ENCODE measurements at regions not wholly inside any gene's neighbourhood (a gene's known extent, or its start where the extent isn't known, plus 50 kb on each side); places are given as distances from the start of the nearest gene placed in this dataset.

DNA sequence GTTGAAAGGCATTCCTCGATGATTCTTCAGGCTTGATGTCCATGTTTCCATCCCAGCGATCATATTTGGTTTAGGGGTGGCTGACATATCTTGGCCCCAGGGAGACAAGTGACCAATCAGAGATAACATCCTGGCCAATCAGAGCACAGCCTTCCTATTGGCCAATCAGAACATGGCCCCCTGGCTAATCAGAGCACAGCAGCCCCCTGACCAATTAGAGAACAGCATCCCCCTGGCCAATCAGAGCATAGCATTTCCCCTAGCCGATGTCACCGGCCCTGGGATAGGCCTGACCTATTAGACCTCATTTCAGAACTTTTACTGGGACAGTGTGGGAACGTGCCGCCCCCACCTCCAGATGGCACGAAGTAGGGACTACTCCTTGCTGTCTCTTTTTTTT lies 182.2 kb downstream of the AACS start:
- Mint-ChIP-seq H3K27ac (no peak overlapping the region), H3K9me3 (no peaks in the 10 kb centered on the region), H3K27me3 (ENCODE audit: insufficient read depth, low read depth, poor library complexity) (peaks cover 15% of the 10 kb centered on the region), H3K36me3 (ENCODE audit: low read depth) (peaks cover 37% of the 10 kb centered on the region), H3K4me1 (peaks cover 56% of the 10 kb centered on the region), H3K4me3 (no peak overlapping the region)
- no peaks in the 10 kb centered on the region for H3K9me2 ChIP-seq (ENCODE audit: insufficient read depth)
- TF ChIP-seq EZH2phosphoT487 (IDR thresholded peaks at IDR 0.05; ENCODE audit: unreplicated experiment): no peak
- TF ChIP-seq EZH2 (IDR thresholded peaks at IDR 0.05; ENCODE audit: low read depth, unreplicated experiment): no peak
- no peak for TF ChIP-seq JUNB (IDR thresholded peaks at IDR 0.05; ENCODE audit: unreplicated experiment)
- TF ChIP-seq, protein P1, sequence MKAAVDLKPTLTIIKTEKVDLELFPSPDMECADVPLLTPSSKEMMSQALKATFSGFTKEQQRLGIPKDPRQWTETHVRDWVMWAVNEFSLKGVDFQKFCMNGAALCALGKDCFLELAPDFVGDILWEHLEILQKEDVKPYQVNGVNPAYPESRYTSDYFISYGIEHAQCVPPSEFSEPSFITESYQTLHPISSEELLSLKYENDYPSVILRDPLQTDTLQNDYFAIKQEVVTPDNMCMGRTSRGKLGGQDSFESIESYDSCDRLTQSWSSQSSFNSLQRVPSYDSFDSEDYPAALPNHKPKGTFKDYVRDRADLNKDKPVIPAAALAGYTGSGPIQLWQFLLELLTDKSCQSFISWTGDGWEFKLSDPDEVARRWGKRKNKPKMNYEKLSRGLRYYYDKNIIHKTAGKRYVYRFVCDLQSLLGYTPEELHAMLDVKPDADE (IDR thresholded peaks at IDR 0.05): no peak
- TF ChIP-seq NANOG (IDR thresholded peaks at IDR 0.05; ENCODE audit: borderline replicate concordance): no peak
- TF ChIP-seq, protein P2, sequence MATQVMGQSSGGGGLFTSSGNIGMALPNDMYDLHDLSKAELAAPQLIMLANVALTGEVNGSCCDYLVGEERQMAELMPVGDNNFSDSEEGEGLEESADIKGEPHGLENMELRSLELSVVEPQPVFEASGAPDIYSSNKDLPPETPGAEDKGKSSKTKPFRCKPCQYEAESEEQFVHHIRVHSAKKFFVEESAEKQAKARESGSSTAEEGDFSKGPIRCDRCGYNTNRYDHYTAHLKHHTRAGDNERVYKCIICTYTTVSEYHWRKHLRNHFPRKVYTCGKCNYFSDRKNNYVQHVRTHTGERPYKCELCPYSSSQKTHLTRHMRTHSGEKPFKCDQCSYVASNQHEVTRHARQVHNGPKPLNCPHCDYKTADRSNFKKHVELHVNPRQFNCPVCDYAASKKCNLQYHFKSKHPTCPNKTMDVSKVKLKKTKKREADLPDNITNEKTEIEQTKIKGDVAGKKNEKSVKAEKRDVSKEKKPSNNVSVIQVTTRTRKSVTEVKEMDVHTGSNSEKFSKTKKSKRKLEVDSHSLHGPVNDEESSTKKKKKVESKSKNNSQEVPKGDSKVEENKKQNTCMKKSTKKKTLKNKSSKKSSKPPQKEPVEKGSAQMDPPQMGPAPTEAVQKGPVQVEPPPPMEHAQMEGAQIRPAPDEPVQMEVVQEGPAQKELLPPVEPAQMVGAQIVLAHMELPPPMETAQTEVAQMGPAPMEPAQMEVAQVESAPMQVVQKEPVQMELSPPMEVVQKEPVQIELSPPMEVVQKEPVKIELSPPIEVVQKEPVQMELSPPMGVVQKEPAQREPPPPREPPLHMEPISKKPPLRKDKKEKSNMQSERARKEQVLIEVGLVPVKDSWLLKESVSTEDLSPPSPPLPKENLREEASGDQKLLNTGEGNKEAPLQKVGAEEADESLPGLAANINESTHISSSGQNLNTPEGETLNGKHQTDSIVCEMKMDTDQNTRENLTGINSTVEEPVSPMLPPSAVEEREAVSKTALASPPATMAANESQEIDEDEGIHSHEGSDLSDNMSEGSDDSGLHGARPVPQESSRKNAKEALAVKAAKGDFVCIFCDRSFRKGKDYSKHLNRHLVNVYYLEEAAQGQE (IDR thresholded peaks at IDR 0.05; ENCODE audit: unreplicated experiment): no peak
- no peak for TF ChIP-seq ZNF331 (CRISPR knock-in tag; IDR thresholded peaks at IDR 0.05; ENCODE audit: low read depth)
- TF ChIP-seq, protein P3, sequence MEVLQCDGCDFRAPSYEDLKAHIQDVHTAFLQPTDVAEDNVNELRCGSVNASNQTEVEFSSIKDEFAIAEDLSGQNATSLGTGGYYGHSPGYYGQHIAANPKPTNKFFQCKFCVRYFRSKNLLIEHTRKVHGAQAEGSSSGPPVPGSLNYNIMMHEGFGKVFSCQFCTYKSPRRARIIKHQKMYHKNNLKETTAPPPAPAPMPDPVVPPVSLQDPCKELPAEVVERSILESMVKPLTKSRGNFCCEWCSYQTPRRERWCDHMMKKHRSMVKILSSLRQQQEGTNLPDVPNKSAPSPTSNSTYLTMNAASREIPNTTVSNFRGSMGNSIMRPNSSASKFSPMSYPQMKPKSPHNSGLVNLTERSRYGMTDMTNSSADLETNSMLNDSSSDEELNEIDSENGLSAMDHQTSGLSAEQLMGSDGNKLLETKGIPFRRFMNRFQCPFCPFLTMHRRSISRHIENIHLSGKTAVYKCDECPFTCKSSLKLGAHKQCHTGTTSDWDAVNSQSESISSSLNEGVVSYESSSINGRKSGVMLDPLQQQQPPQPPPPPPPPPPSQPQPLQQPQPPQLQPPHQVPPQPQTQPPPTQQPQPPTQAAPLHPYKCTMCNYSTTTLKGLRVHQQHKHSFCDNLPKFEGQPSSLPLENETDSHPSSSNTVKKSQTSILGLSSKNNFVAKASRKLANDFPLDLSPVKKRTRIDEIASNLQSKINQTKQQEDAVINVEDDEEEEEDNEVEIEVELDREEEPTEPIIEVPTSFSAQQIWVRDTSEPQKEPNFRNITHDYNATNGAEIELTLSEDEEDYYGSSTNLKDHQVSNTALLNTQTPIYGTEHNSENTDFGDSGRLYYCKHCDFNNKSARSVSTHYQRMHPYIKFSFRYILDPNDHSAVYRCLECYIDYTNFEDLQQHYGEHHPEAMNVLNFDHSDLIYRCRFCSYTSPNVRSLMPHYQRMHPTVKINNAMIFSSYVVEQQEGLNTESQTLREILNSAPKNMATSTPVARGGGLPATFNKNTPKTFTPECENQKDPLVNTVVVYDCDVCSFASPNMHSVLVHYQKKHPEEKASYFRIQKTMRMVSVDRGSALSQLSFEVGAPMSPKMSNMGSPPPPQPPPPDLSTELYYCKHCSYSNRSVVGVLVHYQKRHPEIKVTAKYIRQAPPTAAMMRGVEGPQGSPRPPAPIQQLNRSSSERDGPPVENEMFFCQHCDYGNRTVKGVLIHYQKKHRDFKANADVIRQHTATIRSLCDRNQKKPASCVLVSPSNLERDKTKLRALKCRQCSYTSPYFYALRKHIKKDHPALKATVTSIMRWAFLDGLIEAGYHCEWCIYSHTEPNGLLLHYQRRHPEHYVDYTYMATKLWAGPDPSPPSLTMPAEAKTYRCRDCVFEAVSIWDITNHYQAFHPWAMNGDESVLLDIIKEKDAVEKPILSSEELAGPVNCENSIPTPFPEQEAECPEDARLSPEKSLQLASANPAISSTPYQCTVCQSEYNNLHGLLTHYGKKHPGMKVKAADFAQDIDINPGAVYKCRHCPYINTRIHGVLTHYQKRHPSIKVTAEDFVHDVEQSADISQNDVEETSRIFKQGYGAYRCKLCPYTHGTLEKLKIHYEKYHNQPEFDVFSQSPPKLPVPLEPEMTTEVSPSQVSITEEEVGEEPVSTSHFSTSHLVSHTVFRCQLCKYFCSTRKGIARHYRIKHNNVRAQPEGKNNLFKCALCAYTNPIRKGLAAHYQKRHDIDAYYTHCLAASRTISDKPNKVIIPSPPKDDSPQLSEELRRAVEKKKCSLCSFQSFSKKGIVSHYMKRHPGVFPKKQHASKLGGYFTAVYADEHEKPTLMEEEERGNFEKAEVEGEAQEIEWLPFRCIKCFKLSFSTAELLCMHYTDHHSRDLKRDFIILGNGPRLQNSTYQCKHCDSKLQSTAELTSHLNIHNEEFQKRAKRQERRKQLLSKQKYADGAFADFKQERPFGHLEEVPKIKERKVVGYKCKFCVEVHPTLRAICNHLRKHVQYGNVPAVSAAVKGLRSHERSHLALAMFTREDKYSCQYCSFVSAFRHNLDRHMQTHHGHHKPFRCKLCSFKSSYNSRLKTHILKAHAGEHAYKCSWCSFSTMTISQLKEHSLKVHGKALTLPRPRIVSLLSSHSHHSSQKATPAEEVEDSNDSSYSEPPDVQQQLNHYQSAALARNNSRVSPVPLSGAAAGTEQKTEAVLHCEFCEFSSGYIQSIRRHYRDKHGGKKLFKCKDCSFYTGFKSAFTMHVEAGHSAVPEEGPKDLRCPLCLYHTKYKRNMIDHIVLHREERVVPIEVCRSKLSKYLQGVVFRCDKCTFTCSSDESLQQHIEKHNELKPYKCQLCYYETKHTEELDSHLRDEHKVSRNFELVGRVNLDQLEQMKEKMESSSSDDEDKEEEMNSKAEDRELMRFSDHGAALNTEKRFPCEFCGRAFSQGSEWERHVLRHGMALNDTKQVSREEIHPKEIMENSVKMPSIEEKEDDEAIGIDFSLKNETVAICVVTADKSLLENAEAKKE (CRISPR knock-in tag; IDR thresholded peaks at IDR 0.05): no peak
- TF ChIP-seq CREB1 (CRISPR knock-in tag; IDR thresholded peaks at IDR 0.05; ENCODE audit: low read depth): no peak
- TF ChIP-seq STAT1 (IDR thresholded peaks at IDR 0.05; ENCODE audit: unreplicated experiment): no peak
- TF ChIP-seq, protein P4, sequence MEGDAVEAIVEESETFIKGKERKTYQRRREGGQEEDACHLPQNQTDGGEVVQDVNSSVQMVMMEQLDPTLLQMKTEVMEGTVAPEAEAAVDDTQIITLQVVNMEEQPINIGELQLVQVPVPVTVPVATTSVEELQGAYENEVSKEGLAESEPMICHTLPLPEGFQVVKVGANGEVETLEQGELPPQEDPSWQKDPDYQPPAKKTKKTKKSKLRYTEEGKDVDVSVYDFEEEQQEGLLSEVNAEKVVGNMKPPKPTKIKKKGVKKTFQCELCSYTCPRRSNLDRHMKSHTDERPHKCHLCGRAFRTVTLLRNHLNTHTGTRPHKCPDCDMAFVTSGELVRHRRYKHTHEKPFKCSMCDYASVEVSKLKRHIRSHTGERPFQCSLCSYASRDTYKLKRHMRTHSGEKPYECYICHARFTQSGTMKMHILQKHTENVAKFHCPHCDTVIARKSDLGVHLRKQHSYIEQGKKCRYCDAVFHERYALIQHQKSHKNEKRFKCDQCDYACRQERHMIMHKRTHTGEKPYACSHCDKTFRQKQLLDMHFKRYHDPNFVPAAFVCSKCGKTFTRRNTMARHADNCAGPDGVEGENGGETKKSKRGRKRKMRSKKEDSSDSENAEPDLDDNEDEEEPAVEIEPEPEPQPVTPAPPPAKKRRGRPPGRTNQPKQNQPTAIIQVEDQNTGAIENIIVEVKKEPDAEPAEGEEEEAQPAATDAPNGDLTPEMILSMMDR (conservative IDR thresholded peaks at IDR 0.05; ENCODE audit: low read depth in 2 of 2): no peak
- TF ChIP-seq ZNF114 (CRISPR knock-in tag; IDR thresholded peaks at IDR 0.05): no peak
- no peak for TF ChIP-seq POLR2AphosphoS5 (IDR thresholded peaks at IDR 0.05; ENCODE audit: low read depth)
- 0 out of 2 replicates have a peak, but pooled peaks cover 3% of the 10 kb centered on the region for H3K36me3 ChIP-seq (ENCODE audit: insufficient read depth)
- no peak overlapping the region for H3K4me3 ChIP-seq
- H3K4me2 ChIP-seq: no peak overlapping the region
- peaks cover 24% of the 10 kb centered on the region for H4K20me1 ChIP-seq (replicated peaks; ENCODE audit: insufficient read depth)
- peaks cover 18% of the 10 kb centered on the region for H3K4me1 ChIP-seq (ENCODE audit: insufficient read depth)
- no peak overlapping the region for H2AFZ ChIP-seq
- peaks cover 68% of the 10 kb centered on the region for H3K79me2 ChIP-seq (replicated peaks; ENCODE audit: insufficient read depth)
- no peaks in the 10 kb centered on the region for H3K27me3 ChIP-seq (ENCODE audit: insufficient read depth)
- peak; percentile 32; the same call in 2 of the 3 replicates for ATAC-seq
- DNase-seq (ENCODE audit: low spot score): no peak
- no peak overlapping the region for H3K27ac ChIP-seq (ENCODE audit: low read depth)
- no peaks in the 10 kb centered on the region for H3F3A ChIP-seq (replicated peaks; ENCODE audit: low read depth)
